SK-N-SH (cell line): ENCODE measurements at regions not wholly inside any gene's neighbourhood (a gene's known extent, or its start where the extent isn't known, plus 50 kb on each side); places are given as distances from the start of the nearest gene placed in this dataset.

Experiments used
- CTCF ChIA-PET: fragments of 300-600, 350-600 bp; formaldehyde crosslinking; extraction: SDS; loops from one replicate; lab custom pipeline; 2021; lab: Yijun Ruan, JAX
- POLR2A ChIA-PET: fragments of 350-600 bp; sonication (Branson Sonifier 250); formaldehyde crosslinking; extraction: SDS; loops from one replicate; lab custom pipeline; 2020; ENCODE audit warnings: antibody characterized with exemption, inconsistent platforms; lab: Yijun Ruan, JAX
- DNase-seq: peaks from one replicate; pipeline ENCODE4 v3.0.0; 2012
- H2AFZ ChIP-seq: fragments of 200-600 bp; sonication (generic); 2 replicates; pipeline ENCODE4 v1.8.1; 2016; ENCODE audit warnings: antibody characterized with exemption, mild to moderate bottlenecking, low read depth
- H3F3A ChIP-seq: fragments of 200-600 bp; sonication (generic); replicated peaks from 2 replicates; pipeline ENCODE3; 2016; ENCODE audit warnings: antibody characterized with exemption, mild to moderate bottlenecking; ENCODE audit not compliant: insufficient read depth
- H3K27ac ChIP-seq, 2 experiments: fragments of 200-500 bp in 1 of 2; fragments of 200-600 bp in 1 of 2; sonication (Bioruptor generic) in 1 of 2; sonication (generic), shearing (Covaris generic) in 1 of 2; 2 replicates each; pipeline versions ENCODE4 v1.5.1 to v1.6.1; 2014 to 2016; ENCODE audit warnings: low read depth in 2 of 2, inconsistent platforms in 1 of 2, low read length in 1 of 2, mild to moderate bottlenecking in 1 of 2, mixed read lengths in 1 of 2
- H3K27me3 ChIP-seq: fragments of 200-600 bp; sonication (generic), shearing (Covaris generic); 2 replicates; pipeline ENCODE4 v1.6.1; 2016; ENCODE audit warnings: mixed run types; ENCODE audit not compliant: insufficient read depth
- H3K36me3 ChIP-seq, 2 experiments: fragments of 200-500 bp in 1 of 2; fragments of 200-600 bp in 1 of 2; sonication (Bioruptor generic) in 1 of 2; sonication (generic) in 1 of 2; replicated peaks in 1 of 2; 2 replicates each; pipeline versions ENCODE3 to v1.5.1; 2014 to 2016; ENCODE audit warnings: low read length in 1 of 2, mild to moderate bottlenecking in 1 of 2; ENCODE audit not compliant: insufficient read depth in 2 of 2, control insufficient read depth in 1 of 2
- H3K4me1 ChIP-seq, 2 experiments: fragments of 200-500 bp in 1 of 2; fragments of 200-600 bp in 1 of 2; sonication (Bioruptor generic) in 1 of 2; sonication (generic), shearing (Covaris generic) in 1 of 2; 2 replicates each; pipeline versions ENCODE4 v1.5.1 to v1.6.1; 2014 to 2016; ENCODE audit warnings: low read depth in 1 of 2, low read length in 1 of 2, mixed run types in 1 of 2; ENCODE audit not compliant: insufficient read depth in 2 of 2, control insufficient read depth in 1 of 2
- H3K4me2 ChIP-seq: fragments of 200-600 bp; sonication (generic), shearing (Covaris generic); 2 replicates; pipeline ENCODE4 v1.6.1; 2017; ENCODE audit warnings: mixed run types
- H3K4me3 ChIP-seq, 2 experiments: fragments of 200-500 bp in 1 of 2; fragments of 200-600 bp in 1 of 2; sonication (Bioruptor generic) in 1 of 2; sonication (generic), shearing (Covaris generic) in 1 of 2; 2 replicates each; pipeline versions ENCODE4 v1.5.1 to v1.8.1; 2014 to 2016; ENCODE audit warnings: low read depth in 2 of 2, inconsistent platforms in 1 of 2, low read length in 1 of 2, mild to moderate bottlenecking in 1 of 2, mixed read lengths in 1 of 2, moderate library complexity in 1 of 2
- H3K79me2 ChIP-seq: fragments of 200-600 bp; sonication (generic); 2 replicates; pipeline ENCODE4 v1.8.1; 2017; ENCODE audit warnings: mild to moderate bottlenecking; ENCODE audit not compliant: insufficient read depth
- H3K9ac ChIP-seq: fragments of 200-600 bp; sonication (generic); 2 replicates; pipeline ENCODE4 v1.6.1; 2017; ENCODE audit warnings: mixed run types
- H3K9me2 ChIP-seq: fragments of 200-600 bp; sonication (generic); 2 replicates; pipeline ENCODE4 v1.6.1; 2017; ENCODE audit warnings: mixed run types
- H3K9me3 ChIP-seq: fragments of 200-600 bp; sonication (generic); 2 replicates; pipeline ENCODE4 v1.6.1; 2017; ENCODE audit warnings: mixed run types, mild to moderate bottlenecking, moderate library complexity
- H4K20me1 ChIP-seq: fragments of 200-600 bp; sonication (generic); 2 replicates; pipeline ENCODE4 v1.6.1; 2017; ENCODE audit warnings: mild to moderate bottlenecking, mixed run types; ENCODE audit not compliant: insufficient read depth
- EP300 ChIP-seq, 2 experiments: IDR thresholded peaks; 2 replicates each; pipeline versions ENCODE4 v1.4.0 to v1.6.1; 2012; ENCODE audit warnings: borderline replicate concordance in 1 of 2, low read depth in 1 of 2, low read length in 1 of 2
- EZH2phosphoT487 ChIP-seq: fragments of 200-600 bp; sonication (generic); IDR thresholded peaks from 2 replicates; pipeline ENCODE4 v1.6.1; 2017; ENCODE audit warnings: low read depth, mixed run types, mild to moderate bottlenecking, antibody characterized with exemption, moderate library complexity, borderline replicate concordance
- FOSL2 ChIP-seq: IDR thresholded peaks from 2 replicates; pipeline ENCODE4 v1.4.0; 2012; ENCODE audit warnings: low read depth, mild to moderate bottlenecking, moderate library complexity, borderline replicate concordance
- FOXM1 ChIP-seq: IDR thresholded peaks from 2 replicates; pipeline ENCODE4 v1.4.0; 2012; ENCODE audit warnings: low read depth, mild to moderate bottlenecking
- GABPA ChIP-seq: IDR thresholded peaks from 2 replicates; pipeline ENCODE4 v1.4.0; 2012; ENCODE audit warnings: low read depth, mild to moderate bottlenecking
- MEF2A ChIP-seq: IDR thresholded peaks from 2 replicates; pipeline ENCODE4 v1.4.0; 2012; ENCODE audit warnings: low read depth, borderline replicate concordance
- MXI1 ChIP-seq: IDR thresholded peaks from 2 replicates; pipeline ENCODE4 v1.6.1; 2012; ENCODE audit warnings: mild to moderate bottlenecking, low read depth, low read length, improper control_type of control experiment
- RAD21 ChIP-seq: IDR thresholded peaks from 2 replicates; pipeline ENCODE4 v1.6.1; 2012; ENCODE audit warnings: mild to moderate bottlenecking, low read length
- RXRA ChIP-seq: IDR thresholded peaks from 2 replicates; pipeline ENCODE4 v1.4.0; 2012; ENCODE audit warnings: low read depth, mild to moderate bottlenecking, borderline replicate concordance
- USF2 ChIP-seq: fragments of 150-350 bp; IDR thresholded peaks from 2 replicates; pipeline ENCODE4 v1.6.1; 2017; ENCODE audit warnings: antibody characterized with exemption, low read length, low read depth, borderline replicate concordance
- YY1 ChIP-seq: IDR thresholded peaks from 2 replicates; pipeline ENCODE4 v1.4.0; 2012; ENCODE audit warnings: low read depth, mild to moderate bottlenecking
- WGBS: methylation state at CpG from one replicate; pipeline ENCODE4 v1.1.6; 2017; ENCODE audit warnings: low lambda C conversion rate; 5-methylcytosine and 5-hydroxymethylcytosine counted together
- TF ChIP-seq, protein P1 (sequence below): IDR thresholded peaks from 2 replicates; pipeline ENCODE4; 2012
- TF ChIP-seq, protein P2 (sequence below): fragments of 150-350 bp; IDR thresholded peaks from 2 replicates; pipeline ENCODE4 v1.6.1; 2016; ENCODE audit warnings: mild to moderate bottlenecking, low read depth, low read length

DNA sequence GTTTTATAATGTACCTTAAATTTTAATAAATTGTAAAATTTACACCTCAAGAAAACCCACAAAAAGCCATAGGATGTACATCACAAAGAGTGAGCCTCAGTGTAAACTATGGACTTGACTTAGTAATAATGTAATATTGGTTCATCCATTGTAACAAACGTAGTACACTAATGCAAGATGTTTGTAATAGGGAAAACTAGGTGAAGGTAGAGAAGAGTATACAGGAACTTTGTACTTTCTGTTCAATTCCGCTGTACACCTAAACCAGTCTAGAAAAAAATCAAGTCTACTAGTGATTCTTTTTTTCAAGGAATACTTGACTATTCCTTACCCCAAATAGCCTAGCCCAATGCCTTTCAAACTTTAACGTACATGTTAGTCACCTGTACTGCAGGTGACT is 222.3 kb upstream of the FGGY start:
- no peak overlapping the region for H2AFZ ChIP-seq
- TF ChIP-seq EZH2phosphoT487, result no peak
- no peak for TF ChIP-seq FOSL2
- TF ChIP-seq YY1, result no peak
- no peak for TF ChIP-seq MEF2A
- no peak for TF ChIP-seq RXRA
- no peak for TF ChIP-seq RAD21
- TF ChIP-seq, protein P1, sequence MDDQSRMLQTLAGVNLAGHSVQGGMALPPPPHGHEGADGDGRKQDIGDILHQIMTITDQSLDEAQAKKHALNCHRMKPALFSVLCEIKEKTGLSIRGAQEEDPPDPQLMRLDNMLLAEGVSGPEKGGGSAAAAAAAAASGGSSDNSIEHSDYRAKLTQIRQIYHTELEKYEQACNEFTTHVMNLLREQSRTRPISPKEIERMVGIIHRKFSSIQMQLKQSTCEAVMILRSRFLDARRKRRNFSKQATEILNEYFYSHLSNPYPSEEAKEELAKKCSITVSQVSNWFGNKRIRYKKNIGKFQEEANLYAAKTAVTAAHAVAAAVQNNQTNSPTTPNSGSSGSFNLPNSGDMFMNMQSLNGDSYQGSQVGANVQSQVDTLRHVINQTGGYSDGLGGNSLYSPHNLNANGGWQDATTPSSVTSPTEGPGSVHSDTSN, result no peak
- TF ChIP-seq, protein P2, sequence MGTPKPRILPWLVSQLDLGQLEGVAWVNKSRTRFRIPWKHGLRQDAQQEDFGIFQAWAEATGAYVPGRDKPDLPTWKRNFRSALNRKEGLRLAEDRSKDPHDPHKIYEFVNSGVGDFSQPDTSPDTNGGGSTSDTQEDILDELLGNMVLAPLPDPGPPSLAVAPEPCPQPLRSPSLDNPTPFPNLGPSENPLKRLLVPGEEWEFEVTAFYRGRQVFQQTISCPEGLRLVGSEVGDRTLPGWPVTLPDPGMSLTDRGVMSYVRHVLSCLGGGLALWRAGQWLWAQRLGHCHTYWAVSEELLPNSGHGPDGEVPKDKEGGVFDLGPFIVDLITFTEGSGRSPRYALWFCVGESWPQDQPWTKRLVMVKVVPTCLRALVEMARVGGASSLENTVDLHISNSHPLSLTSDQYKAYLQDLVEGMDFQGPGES, result no peak
- TF ChIP-seq MXI1, result no peak
- no peak for TF ChIP-seq USF2
- TF ChIP-seq GABPA, result no peak
- TF ChIP-seq, all 33 proteins: peak for 0
- no peak overlapping the region for H3K4me3 ChIP-seq
- H3K4me2 ChIP-seq, result no peak overlapping the region
- H4K20me1 ChIP-seq, result no peaks in the 10 kb centered on the region
- no peaks in the 10 kb centered on the region for H3K27me3 ChIP-seq
- H3K36me3 ChIP-seq, result no peaks in the 10 kb centered on the region
- ChIA-PET CTCF (no interaction called here), POLR2A (no interaction called here)
- no peaks in the 10 kb centered on the region for H3K9me3 ChIP-seq
- H3K9me2 ChIP-seq, result no peaks in the 10 kb centered on the region
- DNase-seq, result no peak
- H3K9ac ChIP-seq, result no peak overlapping the region
- no peak overlapping the region for H3K27ac ChIP-seq
- 53% methylated on average over 3 of the region's 3 CpGs for WGBS
- no peaks in the 10 kb centered on the region for H3K79me2 ChIP-seq
- H3K4me1 ChIP-seq, result peaks cover 7 to 15% of the 10 kb centered on the region in 2 experiments
- no peaks in the 10 kb centered on the region for H3F3A ChIP-seq

DNA sequence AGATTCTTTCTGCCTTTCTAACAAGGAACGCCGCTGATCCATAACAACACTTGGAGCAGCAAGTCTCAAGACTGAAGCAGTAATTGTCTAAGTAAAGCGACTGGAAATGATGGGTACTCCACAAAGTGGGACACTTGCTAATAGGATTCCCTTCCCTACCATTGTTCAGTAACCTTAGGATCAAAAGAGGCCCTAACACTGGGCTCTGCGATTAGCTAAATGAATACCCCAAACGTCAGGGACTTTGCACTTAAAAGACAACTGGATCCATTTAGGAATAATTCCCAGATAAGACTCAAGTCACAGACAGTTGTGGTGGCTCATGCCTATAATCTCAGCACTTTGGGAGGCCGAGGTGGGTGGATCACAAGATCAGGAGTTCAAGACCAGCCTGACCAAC is 221.9 kb upstream of the FGGY start:
- H3K27ac ChIP-seq, result no peak overlapping the region
- TF ChIP-seq FOXM1 (no peak), MEF2A (no peak), EP300 (IDR thresholded peaks at IDR 0.05; ENCODE audit: borderline replicate concordance in 1 of 2, low read depth in 1 of 2, low read length in 1 of 2) (no peak)
- TF ChIP-seq, all 33 proteins: peak for 0
- Histone ChIP-seq H3K9me2 (no peaks in the 10 kb centered on the region), H3K4me1 (peaks cover 7 to 19% of the 10 kb centered on the region in 2 experiments), H3K79me2 (no peaks in the 10 kb centered on the region), H3K4me3 (no peak overlapping the region), H3K36me3 (no peaks in the 10 kb centered on the region), H4K20me1 (no peaks in the 10 kb centered on the region), H3K9ac (no peak overlapping the region), H3K9me3 (no peaks in the 10 kb centered on the region), H3F3A (no peaks in the 10 kb centered on the region), H3K27me3 (no peaks in the 10 kb centered on the region), H3K4me2 (no peak overlapping the region), H2AFZ (no peak overlapping the region)
- WGBS, result 96% methylated on average over 6 of the region's 6 CpGs
- DNase-seq, result no peak
- POLR2A ChIA-PET, result no interaction called here
- CTCF ChIA-PET, result no interaction called here
